Frontal cortex (tissue), 3 donors: ENCODE measurements at regions not wholly inside any gene's neighbourhood (a gene's known extent, or its start where the extent isn't known, plus 50 kb on each side); places are given as distances from the start of the nearest gene placed in this dataset.
"Not testable (repeated sequence)": the region's sequence is repeated elsewhere in the genome, so short reads cannot be mapped to it uniquely, and the experiment has no call there.

ENCODE experiments used
- DNase-seq, 2 donors: peaks; one replicate each; pipeline ENCODE4 v3.0.0; 2012; ENCODE audit warnings: low spot score in 2 of 2
- FAIRE-seq: peaks from 2 replicates; lab custom pipeline; 2012; peaks lifted over from hg19 to GRCh38; lab: Jason Lieb, UNC
- donor health status: control.
- donor health status: control.
- donor health status: control.

- DNase-seq = no peak
- FAIRE-seq = no peak
Observed at GRCh38 chr2:126107883-126108282, 548.1 kb upstream of the GYPC start.

- FAIRE-seq (no peak), DNase-seq (no peak)
Observed at GRCh38 chr2:126115975-126116374, 540.0 kb upstream of the GYPC start.

- no peak for DNase-seq
- FAIRE-seq = no peak
Observed at GRCh38 chr2:126117886-126118285, 538.1 kb upstream of the GYPC start.

- no peak for FAIRE-seq
- DNase-seq = no peak
Observed at GRCh38 chr2:126145752-126146151, 510.2 kb upstream of the GYPC start.

GRCh38 chr2:126154256-126154785 lies 501.6 kb upstream of the GYPC start:
- DNase-seq (no peak), FAIRE-seq (peak; percentile 3)

GRCh38 chr2:126160950-126161349 lies 495.0 kb upstream of the GYPC start:
- not testable (repeated sequence) for FAIRE-seq, DNase-seq

- DNase-seq (no peak), FAIRE-seq (no peak)
Observed at GRCh38 chr2:126172631-126173184, 483.2 kb upstream of the GYPC start.

GRCh38 chr2:126175222-126175621 lies 480.7 kb upstream of the GYPC start:
- no peak for FAIRE-seq
- no peak for DNase-seq

- FAIRE-seq = no peak
- no peak for DNase-seq
Observed at GRCh38 chr2:126177479-126177878, 478.5 kb upstream of the GYPC start.

- no peak for FAIRE-seq
- no peak for DNase-seq
Observed at GRCh38 chr2:126187668-126188067, 468.3 kb upstream of the GYPC start.

GRCh38 chr2:126189527-126189926 lies 466.4 kb upstream of the GYPC start:
- no peak for FAIRE-seq

GRCh38 chr2:126200538-126200937 lies 455.4 kb upstream of the GYPC start:
- no peak for FAIRE-seq

More at GRCh38 chr2:126189527-126189926, 466.4 kb upstream of the GYPC start:
- no peak for DNase-seq

GRCh38 chr2:126208266-126208665 lies 447.7 kb upstream of the GYPC start:
- DNase-seq (no peak), FAIRE-seq (no peak)

More at GRCh38 chr2:126200538-126200937, 455.4 kb upstream of the GYPC start:
- DNase-seq = no peak

GRCh38 chr2:126212735-126213134 lies 443.2 kb upstream of the GYPC start:
- FAIRE-seq (no peak), DNase-seq (no peak)

- FAIRE-seq = no peak
- DNase-seq = no peak
Observed at GRCh38 chr2:126219081-126219480, 436.9 kb upstream of the GYPC start.

GRCh38 chr2:126220331-126220730 lies 435.6 kb upstream of the GYPC start:
- FAIRE-seq = no peak

GRCh38 chr2:126221506-126221905 lies 434.5 kb upstream of the GYPC start:
- no peak for DNase-seq
- no peak for FAIRE-seq

More at GRCh38 chr2:126220331-126220730, 435.6 kb upstream of the GYPC start:
- DNase-seq = no peak

GRCh38 chr2:126222278-126222677 lies 433.7 kb upstream of the GYPC start:
- no peak for DNase-seq
- FAIRE-seq = no peak

- no peak for DNase-seq
- no peak for FAIRE-seq
Observed at GRCh38 chr2:126224776-126225175, 431.2 kb upstream of the GYPC start.

GRCh38 chr2:126227250-126227649 lies 428.7 kb upstream of the GYPC start:
- DNase-seq = no peak
- FAIRE-seq = no peak

- FAIRE-seq (no peak), DNase-seq (no peak)
Observed at GRCh38 chr2:126228531-126228930, 427.4 kb upstream of the GYPC start.

GRCh38 chr2:126238251-126238650 lies 417.7 kb upstream of the GYPC start:
- DNase-seq (no peak), FAIRE-seq (no peak)
